Duodenal mucosa (tissue), 2 donors: ENCODE measurements at regions not wholly inside any gene's neighbourhood (a gene's known extent, or its start where the extent isn't known, plus 50 kb on each side); places are given as distances from the start of the nearest gene placed in this dataset.

Experiments
- H3K27ac ChIP-seq: one replicate; pipeline ENCODE4 v1.7.0; 2013; ENCODE audit warnings: low read depth, low read length
- H3K27me3 ChIP-seq, 2 donors: one replicate each; pipeline ENCODE4 v1.7.0; 2013; ENCODE audit warnings: low read length in 2 of 2, control low read depth in 1 of 2; ENCODE audit not compliant: insufficient read depth in 2 of 2, control insufficient read depth in 1 of 2
- H3K36me3 ChIP-seq, 2 donors: one replicate each; pipeline ENCODE4 v1.7.0; 2013; ENCODE audit warnings: low read length in 2 of 2, control low read depth in 1 of 2; ENCODE audit not compliant: insufficient read depth in 2 of 2, control insufficient read depth in 1 of 2
- H3K4me1 ChIP-seq, 2 donors: one replicate each; pipeline ENCODE4 v1.7.0; 2013; ENCODE audit warnings: low read length in 2 of 2, control low read depth in 1 of 2; ENCODE audit not compliant: insufficient read depth in 2 of 2, control insufficient read depth in 1 of 2
- H3K4me3 ChIP-seq, 2 donors: one replicate each; pipeline ENCODE4 v1.7.0; 2013; ENCODE audit warnings: low read length in 2 of 2, low read depth in 1 of 2
- H3K9ac ChIP-seq, 2 donors: one replicate each; pipeline ENCODE4 v1.7.0; 2013; ENCODE audit warnings: low read length in 2 of 2, low read depth in 1 of 2
- H3K9me3 ChIP-seq, 2 donors: one replicate each; pipeline ENCODE4 v1.7.0; 2013; ENCODE audit warnings: low read length in 2 of 2, control low read depth in 1 of 2; ENCODE audit not compliant: control insufficient read depth in 1 of 2

- H3K27me3 ChIP-seq = peaks cover 0 to 3% of the 10 kb centered on the region in 2 donors
- H3K4me1 ChIP-seq = no peaks in the 10 kb centered on the region
- H3K36me3 ChIP-seq = no peaks in the 10 kb centered on the region
- H3K9me3 ChIP-seq = no peaks in the 10 kb centered on the region
- no peak overlapping the region for H3K4me3 ChIP-seq
- H3K27ac ChIP-seq = no peak overlapping the region
- H3K9ac ChIP-seq = no peak overlapping the region
These were observed 101.4 kb upstream of the TSPAN2 start for GRCh38 chr1:115190540-115191170.

GRCh38 chr1:115189814-115190539 is 100.7 kb upstream of the TSPAN2 start:
- Histone ChIP-seq H3K4me3 (no peak overlapping the region), H3K27ac (no peak overlapping the region), H3K27me3 (peaks cover 0 to 3% of the 10 kb centered on the region in 2 donors), H3K4me1 (no peaks in the 10 kb centered on the region), H3K36me3 (no peaks in the 10 kb centered on the region), H3K9me3 (no peaks in the 10 kb centered on the region), H3K9ac (no peak overlapping the region)

DNA sequence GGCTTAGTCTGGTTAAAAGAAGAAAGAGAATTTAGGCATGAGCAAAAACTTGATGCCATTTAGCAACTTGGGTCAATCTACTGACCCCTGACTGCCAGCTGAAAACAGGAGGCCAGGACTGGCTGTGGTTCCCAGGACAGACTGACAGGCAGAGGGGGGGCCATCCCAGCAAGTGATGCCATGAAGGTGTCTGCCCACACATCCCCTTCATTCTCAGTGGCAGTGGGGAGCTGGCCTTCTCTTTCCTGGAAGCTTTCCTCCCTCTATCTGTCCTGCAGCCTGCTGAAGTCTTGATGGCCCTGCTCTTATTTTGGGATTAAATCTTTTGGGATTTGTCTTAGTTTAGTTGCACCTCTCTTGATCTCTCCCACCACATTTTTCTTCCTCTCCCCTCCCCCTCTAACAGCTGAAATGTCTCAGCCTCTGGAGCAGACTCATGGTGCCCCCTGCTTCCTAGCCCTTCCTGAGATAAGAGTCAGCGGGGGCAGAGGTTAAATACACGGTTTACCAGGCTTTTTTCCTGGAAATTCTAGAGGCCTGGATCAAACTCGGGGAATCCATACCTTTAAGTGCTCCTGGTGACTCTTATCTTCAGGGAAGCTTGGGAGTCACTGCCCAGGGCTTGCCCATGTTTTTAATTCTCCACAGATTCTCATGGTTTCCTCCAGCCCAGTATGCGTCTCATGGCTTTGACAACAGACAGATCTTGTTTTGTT is 99.5 kb upstream of the TSPAN2 start:
- Histone ChIP-seq H3K9ac (no peak overlapping the region), H3K4me1 (no peaks in the 10 kb centered on the region), H3K9me3 (no peaks in the 10 kb centered on the region), H3K27me3 (peaks cover 0 to under 1% of the 10 kb centered on the region in 2 donors), H3K36me3 (no peaks in the 10 kb centered on the region), H3K4me3 (no peak overlapping the region), H3K27ac (no peak overlapping the region)

GRCh38 chr1:115186711-115187265 is 97.5 kb upstream of the TSPAN2 start:
- Histone ChIP-seq H3K4me3 (no peak overlapping the region), H3K9me3 (no peaks in the 10 kb centered on the region), H3K27me3 (no peaks in the 10 kb centered on the region), H3K27ac (no peak overlapping the region), H3K36me3 (no peaks in the 10 kb centered on the region), H3K9ac (no peak overlapping the region), H3K4me1 (no peaks in the 10 kb centered on the region)

GRCh38 chr1:115185336-115185735 is 96.0 kb upstream of the TSPAN2 start:
- Histone ChIP-seq H3K4me3 (no peak overlapping the region), H3K36me3 (no peaks in the 10 kb centered on the region), H3K9me3 (no peaks in the 10 kb centered on the region), H3K9ac (no peak overlapping the region), H3K27me3 (no peaks in the 10 kb centered on the region), H3K27ac (no peak overlapping the region), H3K4me1 (no peaks in the 10 kb centered on the region)

DNA sequence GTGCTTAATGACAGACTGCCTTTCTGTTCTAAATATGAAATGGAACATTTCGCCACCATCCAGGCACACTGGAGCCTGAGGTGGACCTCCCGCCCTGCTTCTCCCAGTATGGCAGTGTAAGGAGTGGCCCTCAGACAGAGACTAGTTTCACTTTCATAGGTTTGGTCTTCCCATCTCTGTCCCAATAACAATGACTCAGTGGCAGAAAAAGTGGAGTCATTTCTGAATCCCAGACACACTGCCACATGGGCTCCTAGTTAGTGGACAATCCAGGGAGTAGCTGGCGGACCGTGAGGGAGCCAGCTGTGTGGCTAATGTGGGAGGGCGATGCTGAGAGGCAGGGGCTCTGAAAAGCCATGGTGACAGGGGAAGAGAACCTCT is 95.6 kb upstream of the TSPAN2 start:
- Histone ChIP-seq H3K4me3 (no peak overlapping the region), H3K36me3 (no peaks in the 10 kb centered on the region), H3K4me1 (no peaks in the 10 kb centered on the region), H3K27me3 (no peaks in the 10 kb centered on the region), H3K9ac (no peak overlapping the region), H3K9me3 (no peaks in the 10 kb centered on the region), H3K27ac (no peak overlapping the region)

DNA sequence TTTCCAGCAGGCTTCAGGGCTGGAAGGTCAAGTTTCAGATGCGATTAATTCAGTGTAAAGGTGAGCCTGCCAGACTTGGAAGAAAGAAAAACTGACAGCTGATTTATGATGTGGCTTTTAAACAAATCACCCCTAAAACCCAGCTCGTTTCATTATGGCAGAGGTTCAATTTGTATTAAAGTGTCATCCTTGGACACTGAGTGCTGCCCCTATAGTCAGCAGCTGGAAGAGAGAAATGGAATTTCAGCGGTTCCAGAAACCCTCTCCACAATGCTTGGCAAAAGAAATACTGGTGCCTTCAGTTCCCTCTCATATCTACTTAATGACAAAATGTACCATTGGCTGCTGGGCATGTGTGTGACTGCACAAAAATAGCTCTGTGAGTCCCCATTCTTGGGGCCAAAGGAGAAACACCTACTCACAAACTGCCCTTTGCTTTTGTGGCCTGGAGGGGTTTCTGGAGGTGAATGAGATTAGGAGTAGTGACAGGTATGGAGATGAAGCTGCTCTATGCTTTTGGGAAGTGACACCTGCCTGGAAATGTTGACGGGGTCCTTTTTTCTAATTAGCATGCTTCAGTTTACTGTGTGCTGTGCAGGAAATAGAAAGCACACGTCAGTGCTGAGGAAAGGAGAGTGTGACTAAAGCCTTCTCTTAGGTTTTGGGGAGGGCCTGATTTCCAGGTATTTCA is 95.1 kb upstream of the TSPAN2 start:
- no peak overlapping the region for H3K9ac ChIP-seq
- H3K4me1 ChIP-seq = no peaks in the 10 kb centered on the region
- no peak overlapping the region for H3K27ac ChIP-seq
- no peak overlapping the region for H3K4me3 ChIP-seq
- H3K27me3 ChIP-seq = no peaks in the 10 kb centered on the region
- no peaks in the 10 kb centered on the region for H3K36me3 ChIP-seq
- no peaks in the 10 kb centered on the region for H3K9me3 ChIP-seq

DNA sequence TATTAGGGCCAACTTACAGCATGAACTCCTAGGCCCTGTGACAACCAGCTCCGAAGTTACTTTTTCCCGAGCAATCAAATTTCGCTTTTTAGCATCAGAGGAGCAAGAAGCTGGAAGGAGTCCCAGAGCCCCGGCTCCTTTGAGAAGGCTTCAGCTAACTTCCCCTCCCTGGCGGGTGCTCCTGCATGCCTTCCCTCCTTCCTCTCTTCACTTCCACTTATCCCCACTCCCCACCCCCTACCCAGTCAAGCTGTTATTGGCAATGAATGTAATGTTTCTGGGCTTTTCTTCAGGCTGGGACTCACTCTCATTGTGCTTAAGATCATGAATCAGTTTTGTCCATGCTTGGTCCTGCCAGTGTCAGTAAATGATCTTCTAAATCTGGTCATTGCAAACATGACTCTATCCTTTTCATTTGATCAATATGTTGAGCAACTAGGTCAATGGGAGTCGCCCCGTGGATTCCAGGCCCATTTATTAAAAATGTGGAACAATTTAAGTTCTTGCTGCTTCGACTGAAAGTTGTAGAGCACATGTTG is 94.5 kb upstream of the TSPAN2 start:
- no peaks in the 10 kb centered on the region for H3K4me1 ChIP-seq
- H3K4me3 ChIP-seq = no peak overlapping the region
- no peaks in the 10 kb centered on the region for H3K36me3 ChIP-seq
- H3K27ac ChIP-seq = no peak overlapping the region
- H3K9ac ChIP-seq = no peak overlapping the region
- no peaks in the 10 kb centered on the region for H3K27me3 ChIP-seq
- no peaks in the 10 kb centered on the region for H3K9me3 ChIP-seq

DNA sequence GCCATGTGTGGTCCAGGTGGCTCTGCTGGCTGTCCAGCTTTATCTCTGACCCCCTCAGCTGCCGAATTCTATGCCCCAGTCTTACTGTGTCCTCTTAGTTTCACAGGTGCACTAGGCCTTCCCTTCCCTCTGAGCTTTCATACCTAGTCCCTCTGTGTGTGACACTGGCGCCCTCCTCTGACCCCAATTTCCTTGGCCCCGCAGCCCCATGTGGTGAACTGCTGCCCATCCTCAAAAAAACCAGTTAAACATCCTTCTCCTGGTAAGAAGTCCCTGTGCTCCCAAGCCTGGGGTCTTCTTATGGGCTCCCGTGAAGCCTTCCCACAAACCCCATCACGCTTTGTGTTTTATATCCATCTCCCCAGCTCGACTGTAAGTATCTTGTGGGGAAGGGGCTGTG is 93.9 kb upstream of the TSPAN2 start:
- no peaks in the 10 kb centered on the region for H3K9me3 ChIP-seq
- no peak overlapping the region for H3K9ac ChIP-seq
- no peaks in the 10 kb centered on the region for H3K4me1 ChIP-seq
- no peak overlapping the region for H3K27ac ChIP-seq
- no peak overlapping the region for H3K4me3 ChIP-seq
- no peaks in the 10 kb centered on the region for H3K36me3 ChIP-seq
- no peaks in the 10 kb centered on the region for H3K27me3 ChIP-seq
